GM23338 (cell line): ENCODE measurements at regions not wholly inside any gene's neighbourhood (a gene's known extent, or its start where the extent isn't known, plus 50 kb on each side); places are given as distances from the start of the nearest gene placed in this dataset.

Experiments used
- POLR2AphosphoS5 ChIP-seq: IDR thresholded peaks from 2 replicates; pipeline ENCODE4 v1.6.1; 2016; ENCODE audit warnings: antibody characterized with exemption, low read depth
- ZNF331 ChIP-seq: fragments of 250-450 bp; sonication (Bioruptor Pico); IDR thresholded peaks from 2 replicates; pipeline ENCODE4 v1.5.0; 2020; ENCODE audit warnings: low read depth, mild to moderate bottlenecking, moderate library complexity
- TF ChIP-seq, protein P1 (sequence below), 2 experiments: fragments of 200-600 bp in 1 of 2; sonication (generic) in 1 of 2; conservative IDR thresholded peaks; 2 replicates each; pipeline versions ENCODE4 v1.5.1 to v1.6.1; 2016 to 2017; ENCODE audit warnings: antibody characterized with exemption in 2 of 2, low read depth in 2 of 2, mild to moderate bottlenecking in 2 of 2, moderate library complexity in 1 of 2

DNA sequence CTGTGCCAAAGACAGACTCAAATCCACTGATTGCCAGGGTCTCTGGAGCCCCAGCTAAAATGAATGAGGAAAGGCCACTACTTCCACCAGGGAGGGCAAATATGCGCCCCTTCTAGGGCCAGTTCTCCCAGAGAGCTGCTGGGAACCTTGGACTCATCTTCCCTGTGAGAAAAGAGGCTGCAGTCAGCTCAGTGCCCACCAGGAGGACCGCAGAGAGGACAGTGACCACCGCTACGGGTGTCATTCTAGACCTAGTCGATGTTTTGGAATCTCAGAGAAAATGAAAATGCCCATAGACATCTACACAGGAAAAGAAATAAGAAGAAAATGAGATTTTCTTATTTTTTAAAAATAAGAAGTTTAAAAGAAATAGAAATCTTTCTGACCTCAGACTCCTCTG, 235.1 kb downstream of the UQCRFS1 start:
- TF ChIP-seq ZNF331 (CRISPR knock-in tag) (no peak), POLR2AphosphoS5 (no peak)
- TF ChIP-seq, protein P1, sequence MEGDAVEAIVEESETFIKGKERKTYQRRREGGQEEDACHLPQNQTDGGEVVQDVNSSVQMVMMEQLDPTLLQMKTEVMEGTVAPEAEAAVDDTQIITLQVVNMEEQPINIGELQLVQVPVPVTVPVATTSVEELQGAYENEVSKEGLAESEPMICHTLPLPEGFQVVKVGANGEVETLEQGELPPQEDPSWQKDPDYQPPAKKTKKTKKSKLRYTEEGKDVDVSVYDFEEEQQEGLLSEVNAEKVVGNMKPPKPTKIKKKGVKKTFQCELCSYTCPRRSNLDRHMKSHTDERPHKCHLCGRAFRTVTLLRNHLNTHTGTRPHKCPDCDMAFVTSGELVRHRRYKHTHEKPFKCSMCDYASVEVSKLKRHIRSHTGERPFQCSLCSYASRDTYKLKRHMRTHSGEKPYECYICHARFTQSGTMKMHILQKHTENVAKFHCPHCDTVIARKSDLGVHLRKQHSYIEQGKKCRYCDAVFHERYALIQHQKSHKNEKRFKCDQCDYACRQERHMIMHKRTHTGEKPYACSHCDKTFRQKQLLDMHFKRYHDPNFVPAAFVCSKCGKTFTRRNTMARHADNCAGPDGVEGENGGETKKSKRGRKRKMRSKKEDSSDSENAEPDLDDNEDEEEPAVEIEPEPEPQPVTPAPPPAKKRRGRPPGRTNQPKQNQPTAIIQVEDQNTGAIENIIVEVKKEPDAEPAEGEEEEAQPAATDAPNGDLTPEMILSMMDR (conservative IDR thresholded peaks at IDR 0.05; ENCODE audit: low read depth in 2 of 2): peak; percentile 25 to 32; a peak in 3 of 4 replicates
